WTC11 (cell line): ENCODE measurements at regions not wholly inside any gene's neighbourhood (a gene's known extent, or its start where the extent isn't known, plus 50 kb on each side); places are given as distances from the start of the nearest gene placed in this dataset.

ENCODE experiments used
- ATAC-seq: fragments of 200-7000 bp; cut with Tn5 transposase; 2 replicates; pipeline ENCODE4 v1.10.0; 2021; ENCODE audit warnings: mild to moderate bottlenecking, moderate library complexity
- CTCF ChIA-PET: fragments of 300-600 bp; sonication (Branson Sonifier 250); formaldehyde crosslinking; loops from one replicate; lab custom pipeline; 2021; ENCODE audit warnings: antibody characterized with exemption; lab: Charles Lee
- POLR2A ChIA-PET: fragments of 350-600 bp; sonication (Branson Sonifier 250); formaldehyde crosslinking; loops from one replicate; lab custom pipeline; 2021; ENCODE audit warnings: antibody characterized with exemption; lab: Charles Lee
- DNase-seq: peaks from one replicate; pipeline ENCODE4 v3.0.0; 2021; ENCODE audit warnings: low spot score
- H3K27ac Mint-ChIP-seq: 2 replicates; pipeline ENCODE4 v1.8.0; 2021; ENCODE audit warnings: mixed read lengths
- H3K27me3 Mint-ChIP-seq: 2 replicates; pipeline ENCODE4 v1.8.0; 2021; ENCODE audit warnings: low read depth, mild to moderate bottlenecking, moderate library complexity, mixed read lengths
- H3K36me3 Mint-ChIP-seq: 2 replicates; pipeline ENCODE4 v1.8.0; 2021; ENCODE audit warnings: mixed read lengths
- H3K4me1 Mint-ChIP-seq: 2 replicates; pipeline ENCODE4 v1.8.0; 2022; ENCODE audit warnings: mixed read lengths
- H3K4me3 Mint-ChIP-seq: 2 replicates; pipeline ENCODE4 v1.8.0; 2021; ENCODE audit warnings: mild to moderate bottlenecking, moderate library complexity, mixed read lengths
- H3K9me3 Mint-ChIP-seq: 2 replicates; pipeline ENCODE4 v1.8.0; 2021; ENCODE audit warnings: mixed read lengths
- AFF4 ChIP-seq: sonication (generic); formaldehyde crosslinking; IDR thresholded peaks from 2 replicates; pipeline ENCODE4 v1.8.1; 2023; ENCODE audit warnings: mild to moderate bottlenecking, missing genetic modification reagents, borderline replicate concordance
- ATF3 ChIP-seq: sonication (generic); formaldehyde crosslinking; conservative IDR thresholded peaks from 2 replicates; pipeline ENCODE4 v1.8.1; 2022; ENCODE audit warnings: mild to moderate bottlenecking, missing genetic modification reagents
- ELF4 ChIP-seq: sonication (generic); formaldehyde crosslinking; IDR thresholded peaks from 2 replicates; pipeline ENCODE4 v1.8.1; 2022; ENCODE audit warnings: low read depth, mild to moderate bottlenecking, moderate library complexity, missing genetic modification reagents
- ESRRA ChIP-seq: sonication (generic); formaldehyde crosslinking; IDR thresholded peaks from 2 replicates; pipeline ENCODE4 v1.8.1; 2022; ENCODE audit warnings: mild to moderate bottlenecking, missing genetic modification reagents, borderline replicate concordance
- HMGXB4 ChIP-seq: sonication (generic); formaldehyde crosslinking; IDR thresholded peaks from 2 replicates; pipeline ENCODE4 v1.8.1; 2023; ENCODE audit warnings: mild to moderate bottlenecking, moderate library complexity, missing genetic modification reagents
- NR1H2 ChIP-seq: sonication (generic); formaldehyde crosslinking; IDR thresholded peaks from 2 replicates; pipeline ENCODE4 v1.9.0; 2021; ENCODE audit warnings: mild to moderate bottlenecking, moderate library complexity, missing genetic modification reagents
- NR3C1 ChIP-seq: sonication (generic); formaldehyde crosslinking; conservative IDR thresholded peaks from 2 replicates; pipeline ENCODE4 v1.8.1; 2023; ENCODE audit warnings: low read depth, mild to moderate bottlenecking, missing genetic modification reagents
- OVOL2 ChIP-seq: fragments of 250-450 bp; sonication (Bioruptor Pico); IDR thresholded peaks from 2 replicates; pipeline ENCODE4 v1.9.0; 2021; ENCODE audit warnings: mild to moderate bottlenecking, borderline replicate concordance
- SMAD3 ChIP-seq: sonication (generic); formaldehyde crosslinking; IDR thresholded peaks from 2 replicates; pipeline ENCODE4 v1.8.0; 2022; ENCODE audit warnings: missing genetic modification reagents, mild to moderate bottlenecking, borderline replicate concordance
- SOX15 ChIP-seq: fragments of 250-450 bp; sonication (Bioruptor Pico); IDR thresholded peaks from 2 replicates; pipeline ENCODE4 v1.9.0; 2021; ENCODE audit warnings: mild to moderate bottlenecking
- TCF7 ChIP-seq: sonication (generic); formaldehyde crosslinking; IDR thresholded peaks from 2 replicates; pipeline ENCODE4 v1.8.0; 2022; ENCODE audit warnings: mild to moderate bottlenecking, low read depth, missing genetic modification reagents, moderate library complexity
- TP53 ChIP-seq: sonication (generic); formaldehyde crosslinking; IDR thresholded peaks from 2 replicates; pipeline ENCODE4 v1.8.1; 2023; ENCODE audit warnings: mild to moderate bottlenecking, missing genetic modification reagents
- USF1 ChIP-seq: sonication (generic); formaldehyde crosslinking; IDR thresholded peaks from 2 replicates; pipeline ENCODE4 v1.8.0; 2022; ENCODE audit warnings: mild to moderate bottlenecking, missing genetic modification reagents
- USF2 ChIP-seq: sonication (generic); formaldehyde crosslinking; IDR thresholded peaks from 2 replicates; pipeline ENCODE4 v1.8.1; 2023; ENCODE audit warnings: mild to moderate bottlenecking, missing genetic modification reagents, moderate library complexity
- ZMAT4 ChIP-seq: fragments of 250-450 bp; sonication (Bioruptor Pico); IDR thresholded peaks from 2 replicates; pipeline ENCODE4 v1.9.0; 2021; ENCODE audit warnings: mild to moderate bottlenecking
- ZNF121 ChIP-seq: sonication (generic); formaldehyde crosslinking; IDR thresholded peaks from 2 replicates; pipeline ENCODE4 v1.8.0; 2023; ENCODE audit warnings: missing genetic modification reagents
- ZNF512 ChIP-seq: sonication (generic); formaldehyde crosslinking; IDR thresholded peaks from 2 replicates; pipeline ENCODE4 v1.8.1; 2022; ENCODE audit warnings: missing genetic modification reagents, borderline replicate concordance
- ZNF532 ChIP-seq: fragments of 250-450 bp; sonication (Bioruptor Pico); IDR thresholded peaks from 2 replicates; pipeline ENCODE4 v1.9.0; 2021; ENCODE audit warnings: mild to moderate bottlenecking, borderline replicate concordance

- DNase-seq, result no peak
- H3K36me3 Mint-ChIP-seq, result no peaks in the 10 kb centered on the region
- no peak overlapping the region for H3K4me3 Mint-ChIP-seq
- no peak for TF ChIP-seq TCF7 (CRISPR knock-in tag)
- no peak for TF ChIP-seq SMAD3 (CRISPR knock-in tag)
- no peak for TF ChIP-seq ZNF121
- TF ChIP-seq USF1, result no peak
- TF ChIP-seq ZMAT4 (CRISPR knock-in tag), result no peak
- TF ChIP-seq ATF3 (CRISPR knock-in tag), result no peak
- no peak for TF ChIP-seq USF2 (CRISPR knock-in tag)
- no peak for TF ChIP-seq ZNF512 (CRISPR knock-in tag)
- TF ChIP-seq NR3C1, result no peak
- no peak for TF ChIP-seq HMGXB4
- no peak for TF ChIP-seq ZNF532
- no peak for TF ChIP-seq TP53 (CRISPR knock-in tag)
- TF ChIP-seq OVOL2 (CRISPR knock-in tag), result no peak
- TF ChIP-seq SOX15 (CRISPR knock-in tag), result no peak
- ChIA-PET CTCF (interaction anchor here (0.6 to 1.0 kb wide), 2 partner anchors 16 to 68 kb away, joined by 3 read pairs; no protein-coding TSS in a partner anchor), POLR2A (no interaction called here)
- H3K27ac Mint-ChIP-seq, result no peak overlapping the region
- H3K27me3 Mint-ChIP-seq, result peaks cover 9% of the 10 kb centered on the region; the same call in 1 of the 2 replicates
- H3K9me3 Mint-ChIP-seq, result no peaks in the 10 kb centered on the region
- no peak for ATAC-seq
- peaks cover 21% of the 10 kb centered on the region for H3K4me1 Mint-ChIP-seq
Measured at GRCh38 chr2:42909966-42910365, 117.6 kb upstream of the HAAO start.

GRCh38 chr2:42908518-42909200, 116.3 kb upstream of the HAAO start:
- CTCF ChIA-PET, result interaction anchor here (1.0 kb wide), 2 partner anchors 10 to 116 kb away, joined by 3 read pairs; no protein-coding TSS in a partner anchor
- Mint-ChIP-seq H3K36me3 (no peaks in the 10 kb centered on the region), H3K27ac (no peak overlapping the region), H3K9me3 (no peaks in the 10 kb centered on the region), H3K27me3 (peaks cover 9% of the 10 kb centered on the region; the same call in 1 of the 2 replicates), H3K4me1 (peaks cover 21% of the 10 kb centered on the region), H3K4me3 (no peak overlapping the region)
- no peak for ATAC-seq
- POLR2A ChIA-PET, result no interaction called here
- no peak for DNase-seq
- TF ChIP-seq ESRRA (CRISPR knock-in tag), result no peak
- no peak for TF ChIP-seq TCF7 (CRISPR knock-in tag)
- no peak for TF ChIP-seq ELF4 (CRISPR knock-in tag)
- no peak for TF ChIP-seq AFF4 (CRISPR knock-in tag)
- no peak for TF ChIP-seq USF2 (CRISPR knock-in tag)
- TF ChIP-seq NR1H2 (CRISPR knock-in tag), result no peak
